Bronchial epithelial cell (primary cell): ENCODE measurements at regions not wholly inside any gene's neighbourhood (a gene's known extent, or its start where the extent isn't known, plus 50 kb on each side); places are given as distances from the start of the nearest gene placed in this dataset.
A peak's percentile ranks its signal among the peaks of the same experiment; 100 is the strongest.

Source experiments
- DNase-seq: peaks from one replicate; pipeline ENCODE4 v3.0.0-alpha.2; 2010; ENCODE audit warnings: low read depth
- FAIRE-seq: peaks from 2 replicates; lab custom pipeline; 2011; peaks lifted over from hg19 to GRCh38; lab: Jason Lieb, UNC
- H3K27me3 ChIP-seq: 2 replicates; pipeline ENCODE4 v1.5.1; 2011; ENCODE audit warnings: low read length; ENCODE audit not compliant: control insufficient read depth, insufficient read depth
- H3K36me3 ChIP-seq: 2 replicates; pipeline ENCODE4 v1.5.1; 2011; ENCODE audit warnings: low read length; ENCODE audit not compliant: control insufficient read depth, insufficient read depth
- H3K4me3 ChIP-seq: 2 replicates; pipeline ENCODE4 v1.5.1; 2011; ENCODE audit warnings: mild to moderate bottlenecking, low read depth, low read length, control low read depth
- TF ChIP-seq, protein P1 (sequence below): IDR thresholded peaks from 2 replicates; pipeline ENCODE4 v1.5.1; 2011; ENCODE audit warnings: mild to moderate bottlenecking, moderate library complexity, low read length, control low read depth, inconsistent platforms; ENCODE audit not compliant: insufficient read depth, severe bottlenecking

DNA sequence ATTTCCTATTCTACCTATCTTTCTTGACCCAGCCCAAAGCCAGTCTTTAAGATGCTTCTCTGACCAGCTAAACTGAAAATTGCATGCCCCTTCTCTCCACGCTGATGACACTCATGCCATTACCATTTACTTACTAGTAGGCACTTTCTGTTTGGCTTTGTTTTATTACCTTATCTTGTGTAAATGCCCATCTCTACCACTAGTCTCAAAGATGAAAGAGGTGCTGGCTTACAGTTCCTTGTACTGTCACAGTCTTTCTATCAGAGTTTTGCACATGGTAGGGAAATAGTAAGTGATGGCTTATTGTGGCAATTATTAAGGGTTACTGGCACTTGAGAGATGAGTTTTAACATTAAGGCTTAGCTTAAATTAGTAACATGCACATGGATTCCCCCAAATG lies 352.1 kb downstream of the RBM43 start:
- peak; percentile 4 for DNase-seq
- H3K27me3 ChIP-seq, result no peaks in the 10 kb centered on the region
- TF ChIP-seq, protein P1, sequence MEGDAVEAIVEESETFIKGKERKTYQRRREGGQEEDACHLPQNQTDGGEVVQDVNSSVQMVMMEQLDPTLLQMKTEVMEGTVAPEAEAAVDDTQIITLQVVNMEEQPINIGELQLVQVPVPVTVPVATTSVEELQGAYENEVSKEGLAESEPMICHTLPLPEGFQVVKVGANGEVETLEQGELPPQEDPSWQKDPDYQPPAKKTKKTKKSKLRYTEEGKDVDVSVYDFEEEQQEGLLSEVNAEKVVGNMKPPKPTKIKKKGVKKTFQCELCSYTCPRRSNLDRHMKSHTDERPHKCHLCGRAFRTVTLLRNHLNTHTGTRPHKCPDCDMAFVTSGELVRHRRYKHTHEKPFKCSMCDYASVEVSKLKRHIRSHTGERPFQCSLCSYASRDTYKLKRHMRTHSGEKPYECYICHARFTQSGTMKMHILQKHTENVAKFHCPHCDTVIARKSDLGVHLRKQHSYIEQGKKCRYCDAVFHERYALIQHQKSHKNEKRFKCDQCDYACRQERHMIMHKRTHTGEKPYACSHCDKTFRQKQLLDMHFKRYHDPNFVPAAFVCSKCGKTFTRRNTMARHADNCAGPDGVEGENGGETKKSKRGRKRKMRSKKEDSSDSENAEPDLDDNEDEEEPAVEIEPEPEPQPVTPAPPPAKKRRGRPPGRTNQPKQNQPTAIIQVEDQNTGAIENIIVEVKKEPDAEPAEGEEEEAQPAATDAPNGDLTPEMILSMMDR, result peak; percentile 18
- no peaks in the 10 kb centered on the region for H3K36me3 ChIP-seq
- no peak overlapping the region for H3K4me3 ChIP-seq
- no peak for FAIRE-seq

DNA sequence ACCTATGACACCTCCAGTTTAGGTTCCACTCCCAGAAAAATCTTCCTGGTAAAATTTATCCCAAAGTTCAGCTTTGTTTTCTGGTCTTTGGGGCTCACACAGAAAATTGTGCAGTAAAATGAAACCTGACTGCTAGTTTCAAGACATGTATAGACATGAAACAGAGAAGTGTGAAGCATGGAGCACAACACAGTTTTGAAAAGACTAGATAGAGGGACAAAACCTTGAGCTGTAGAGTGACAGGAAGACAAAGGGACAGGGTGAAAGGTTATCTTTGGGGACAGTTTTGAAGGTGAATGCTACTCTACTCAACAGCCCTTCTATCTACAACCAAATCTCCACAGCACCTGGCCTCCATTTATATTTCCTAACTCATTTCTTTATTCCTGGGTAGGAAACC lies 352.6 kb downstream of the RBM43 start:
- no peak for FAIRE-seq
- TF ChIP-seq, protein P1, result no peak
- no peaks in the 10 kb centered on the region for H3K36me3 ChIP-seq
- no peak overlapping the region for H3K4me3 ChIP-seq
- DNase-seq, result peak; percentile 25
- no peaks in the 10 kb centered on the region for H3K27me3 ChIP-seq

DNA sequence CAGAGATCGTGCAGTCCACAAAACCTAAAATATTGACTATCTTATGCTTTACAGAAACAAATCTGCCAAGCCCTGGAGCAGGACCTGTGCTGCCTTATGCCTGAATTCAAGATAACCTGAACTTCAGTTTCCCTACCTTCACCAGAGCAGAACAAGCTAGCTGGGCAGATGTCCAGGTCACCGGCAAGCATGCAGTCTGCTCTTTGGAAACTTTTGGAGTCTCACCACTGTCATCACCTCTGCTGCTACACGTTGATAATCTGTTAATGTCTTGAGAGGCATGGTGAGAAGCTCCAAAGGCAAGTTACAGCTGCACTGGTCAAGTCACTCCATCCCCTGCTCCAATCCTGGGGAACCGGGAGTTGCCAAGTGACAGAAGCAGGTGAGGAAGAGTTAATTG lies 354.2 kb downstream of the RBM43 start:
- Histone ChIP-seq H3K36me3 (no peaks in the 10 kb centered on the region), H3K4me3 (no peak overlapping the region), H3K27me3 (no peaks in the 10 kb centered on the region)
- DNase-seq (no peak), FAIRE-seq (no peak)
- TF ChIP-seq, protein P1, result no peak

DNA sequence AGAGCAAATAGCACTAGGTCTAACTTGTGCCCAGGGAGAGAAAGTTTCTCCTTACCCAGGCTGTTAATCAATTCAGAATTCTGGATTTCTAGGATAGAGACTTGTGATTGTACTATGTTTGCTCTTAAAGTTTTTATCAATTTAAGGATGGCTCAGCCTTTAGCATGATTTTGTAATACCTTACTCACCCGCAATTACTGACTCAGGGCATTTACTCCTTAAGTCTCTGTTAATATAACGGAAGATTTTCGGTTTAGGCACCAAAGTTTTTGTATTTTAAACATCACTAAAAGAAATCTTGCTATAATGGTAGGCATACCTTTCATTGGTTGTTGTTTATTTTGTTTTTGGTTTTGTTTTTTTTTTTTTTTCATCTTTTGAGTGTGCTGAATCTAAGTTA lies 358.2 kb downstream of the RBM43 start:
- Histone ChIP-seq H3K4me3 (no peak overlapping the region), H3K36me3 (no peaks in the 10 kb centered on the region), H3K27me3 (no peaks in the 10 kb centered on the region)
- no peak for FAIRE-seq
- peak; percentile 26 for DNase-seq
- TF ChIP-seq, protein P1, result no peak

DNA sequence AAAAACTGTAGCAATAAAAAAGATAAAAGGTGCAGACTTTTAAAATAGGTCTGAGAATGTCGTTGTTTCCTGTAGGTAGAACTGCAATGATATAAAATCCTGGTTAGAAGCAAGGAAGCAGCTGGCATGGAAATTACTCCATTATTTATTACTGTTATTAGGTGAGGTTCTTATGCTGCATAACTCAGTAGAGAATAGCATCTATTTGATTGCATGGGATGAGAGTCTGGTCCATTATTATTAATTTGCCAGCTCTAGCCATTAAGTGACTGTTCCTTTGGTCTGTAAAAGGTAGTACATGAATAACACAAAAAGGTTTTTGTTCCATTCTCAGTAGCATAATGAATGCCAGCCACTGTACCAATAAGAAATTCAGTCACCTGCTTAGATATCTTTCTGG lies 358.6 kb downstream of the RBM43 start:
- no peaks in the 10 kb centered on the region for H3K27me3 ChIP-seq
- no peaks in the 10 kb centered on the region for H3K36me3 ChIP-seq
- TF ChIP-seq, protein P1, result no peak
- FAIRE-seq (no peak), DNase-seq (no peak)
- H3K4me3 ChIP-seq, result no peak overlapping the region

DNA sequence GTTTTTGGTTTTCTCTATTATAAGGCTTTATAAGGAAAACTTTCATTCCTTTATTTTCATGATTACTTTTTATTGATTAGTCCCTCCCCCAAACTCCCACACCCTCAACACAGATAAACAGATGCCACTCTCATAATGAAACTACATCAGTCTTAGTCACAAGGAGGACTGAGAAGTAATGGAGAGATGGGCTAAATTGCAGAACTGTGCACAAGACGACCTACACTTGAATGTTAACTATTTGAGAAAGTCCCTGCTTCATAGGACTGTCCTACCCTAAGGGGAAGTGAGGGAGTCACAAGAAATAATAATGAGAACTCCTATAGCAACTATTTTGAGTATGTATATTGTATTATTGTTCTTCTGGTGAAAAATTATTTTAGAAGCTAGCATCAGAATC lies 360.8 kb downstream of the RBM43 start:
- Histone ChIP-seq H3K4me3 (no peak overlapping the region), H3K27me3 (no peaks in the 10 kb centered on the region), H3K36me3 (no peaks in the 10 kb centered on the region)
- no peak for FAIRE-seq
- DNase-seq, result no peak
- TF ChIP-seq, protein P1, result no peak
